Caki2 (cell line): ENCODE measurements at regions not wholly inside any gene's neighbourhood (a gene's known extent, or its start where the extent isn't known, plus 50 kb on each side); places are given as distances from the start of the nearest gene placed in this dataset.

Source experiments
- DNase-seq: peaks from one replicate; pipeline ENCODE4 v3.0.0-alpha.2; 2015; ENCODE audit warnings: low read depth
- in situ Hi-C: cut with HindIII; loops from 2 replicates; pipeline ENCODE4 v1.10.0; 2016; ENCODE audit warnings: low sequenced_read_pairs, low pct_unique_long_range_greater_than_20kb, mixed read lengths

- in situ Hi-C loops = no loop called here
- peak; percentile 74 for DNase-seq
Measured at GRCh38 chr1:98086156-98086555, 165.3 kb upstream of the DPYD start.

GRCh38 chr1:98084188-98084587 lies 163.4 kb upstream of the DPYD start:
- in situ Hi-C loops = no loop called here
- DNase-seq = no peak

- in situ Hi-C loops = no loop called here
- DNase-seq = no peak
Measured at GRCh38 chr1:98081944-98082343, 161.1 kb upstream of the DPYD start.

GRCh38 chr1:98078596-98078995 lies 157.8 kb upstream of the DPYD start:
- in situ Hi-C loops = no loop called here
- no peak for DNase-seq

- in situ Hi-C loops = no loop called here
- no peak for DNase-seq
Measured at GRCh38 chr1:98077691-98078090, 156.9 kb upstream of the DPYD start.

- in situ Hi-C loops = no loop called here
- no peak for DNase-seq
Measured at GRCh38 chr1:98075626-98076025, 154.8 kb upstream of the DPYD start.

GRCh38 chr1:98073823-98074222 lies 153.0 kb upstream of the DPYD start:
- no peak for DNase-seq
- in situ Hi-C loops = no loop called here

GRCh38 chr1:98073106-98073505 lies 152.3 kb upstream of the DPYD start:
- in situ Hi-C loops = no loop called here
- DNase-seq = no peak

GRCh38 chr1:98072047-98072446 lies 151.2 kb upstream of the DPYD start:
- DNase-seq = no peak
- in situ Hi-C loops = no loop called here

GRCh38 chr1:98068016-98068415 lies 147.2 kb upstream of the DPYD start:
- in situ Hi-C loops = no loop called here
- DNase-seq = no peak

- no peak for DNase-seq
- in situ Hi-C loops = no loop called here
Measured at GRCh38 chr1:98066911-98067310, 146.1 kb upstream of the DPYD start.

GRCh38 chr1:98059620-98060019 lies 138.8 kb upstream of the DPYD start:
- no peak for DNase-seq
- in situ Hi-C loops = no loop called here

GRCh38 chr1:98058676-98059075 lies 137.8 kb upstream of the DPYD start:
- in situ Hi-C loops = no loop called here
- DNase-seq = no peak

GRCh38 chr1:98057236-98057910 lies 136.5 kb upstream of the DPYD start:
- in situ Hi-C loops = no loop called here
- DNase-seq = no peak

GRCh38 chr1:98056781-98057180 lies 135.9 kb upstream of the DPYD start:
- no peak for DNase-seq
- in situ Hi-C loops = no loop called here

- no peak for DNase-seq
- in situ Hi-C loops = no loop called here
Measured at GRCh38 chr1:98055457-98055856, 134.6 kb upstream of the DPYD start.

GRCh38 chr1:98054786-98055185 lies 134.0 kb upstream of the DPYD start:
- DNase-seq = no peak
- in situ Hi-C loops = no loop called here

- DNase-seq = peak; percentile 67
- in situ Hi-C loops = no loop called here
Measured at GRCh38 chr1:98054367-98054701, 133.5 kb upstream of the DPYD start.

GRCh38 chr1:98053471-98054366 lies 132.9 kb upstream of the DPYD start:
- DNase-seq = no peak
- in situ Hi-C loops = no loop called here
